ENCODE measurements at regions not wholly inside any gene's neighbourhood (a gene's known extent, or its start where the extent isn't known, plus 50 kb on each side); places are given as distances from the start of the nearest gene placed in this dataset.

GRCh38 chr2:217357886-217358620 is 498.2 kb upstream of the TNP1 start:
- BruUV-seq (replicated peaks) = no TSS peak
- no peaks in the 10 kb centered on the region for H3K4me1 ChIP-seq (ENCODE audit: control insufficient read depth, insufficient read depth, low read length)
- TF ChIP-seq, protein P1, sequence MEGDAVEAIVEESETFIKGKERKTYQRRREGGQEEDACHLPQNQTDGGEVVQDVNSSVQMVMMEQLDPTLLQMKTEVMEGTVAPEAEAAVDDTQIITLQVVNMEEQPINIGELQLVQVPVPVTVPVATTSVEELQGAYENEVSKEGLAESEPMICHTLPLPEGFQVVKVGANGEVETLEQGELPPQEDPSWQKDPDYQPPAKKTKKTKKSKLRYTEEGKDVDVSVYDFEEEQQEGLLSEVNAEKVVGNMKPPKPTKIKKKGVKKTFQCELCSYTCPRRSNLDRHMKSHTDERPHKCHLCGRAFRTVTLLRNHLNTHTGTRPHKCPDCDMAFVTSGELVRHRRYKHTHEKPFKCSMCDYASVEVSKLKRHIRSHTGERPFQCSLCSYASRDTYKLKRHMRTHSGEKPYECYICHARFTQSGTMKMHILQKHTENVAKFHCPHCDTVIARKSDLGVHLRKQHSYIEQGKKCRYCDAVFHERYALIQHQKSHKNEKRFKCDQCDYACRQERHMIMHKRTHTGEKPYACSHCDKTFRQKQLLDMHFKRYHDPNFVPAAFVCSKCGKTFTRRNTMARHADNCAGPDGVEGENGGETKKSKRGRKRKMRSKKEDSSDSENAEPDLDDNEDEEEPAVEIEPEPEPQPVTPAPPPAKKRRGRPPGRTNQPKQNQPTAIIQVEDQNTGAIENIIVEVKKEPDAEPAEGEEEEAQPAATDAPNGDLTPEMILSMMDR (IDR thresholded peaks at IDR 0.05) = no peak
- TF ChIP-seq TCF7L2 (IDR thresholded peaks at IDR 0.05; ENCODE audit: low read depth, low read length) (no peak), SIN3A (IDR thresholded peaks at IDR 0.05; ENCODE audit: borderline replicate concordance, insufficient read depth, low read depth, low read length) (no peak), POLR2AphosphoS5 (IDR thresholded peaks at IDR 0.05; ENCODE audit: low read depth, low read length) (no peak)
- TF ChIP-seq, protein P2, sequence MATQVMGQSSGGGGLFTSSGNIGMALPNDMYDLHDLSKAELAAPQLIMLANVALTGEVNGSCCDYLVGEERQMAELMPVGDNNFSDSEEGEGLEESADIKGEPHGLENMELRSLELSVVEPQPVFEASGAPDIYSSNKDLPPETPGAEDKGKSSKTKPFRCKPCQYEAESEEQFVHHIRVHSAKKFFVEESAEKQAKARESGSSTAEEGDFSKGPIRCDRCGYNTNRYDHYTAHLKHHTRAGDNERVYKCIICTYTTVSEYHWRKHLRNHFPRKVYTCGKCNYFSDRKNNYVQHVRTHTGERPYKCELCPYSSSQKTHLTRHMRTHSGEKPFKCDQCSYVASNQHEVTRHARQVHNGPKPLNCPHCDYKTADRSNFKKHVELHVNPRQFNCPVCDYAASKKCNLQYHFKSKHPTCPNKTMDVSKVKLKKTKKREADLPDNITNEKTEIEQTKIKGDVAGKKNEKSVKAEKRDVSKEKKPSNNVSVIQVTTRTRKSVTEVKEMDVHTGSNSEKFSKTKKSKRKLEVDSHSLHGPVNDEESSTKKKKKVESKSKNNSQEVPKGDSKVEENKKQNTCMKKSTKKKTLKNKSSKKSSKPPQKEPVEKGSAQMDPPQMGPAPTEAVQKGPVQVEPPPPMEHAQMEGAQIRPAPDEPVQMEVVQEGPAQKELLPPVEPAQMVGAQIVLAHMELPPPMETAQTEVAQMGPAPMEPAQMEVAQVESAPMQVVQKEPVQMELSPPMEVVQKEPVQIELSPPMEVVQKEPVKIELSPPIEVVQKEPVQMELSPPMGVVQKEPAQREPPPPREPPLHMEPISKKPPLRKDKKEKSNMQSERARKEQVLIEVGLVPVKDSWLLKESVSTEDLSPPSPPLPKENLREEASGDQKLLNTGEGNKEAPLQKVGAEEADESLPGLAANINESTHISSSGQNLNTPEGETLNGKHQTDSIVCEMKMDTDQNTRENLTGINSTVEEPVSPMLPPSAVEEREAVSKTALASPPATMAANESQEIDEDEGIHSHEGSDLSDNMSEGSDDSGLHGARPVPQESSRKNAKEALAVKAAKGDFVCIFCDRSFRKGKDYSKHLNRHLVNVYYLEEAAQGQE (IDR thresholded peaks at IDR 0.05; ENCODE audit: insufficient read depth in 1 of 2, low read depth in 2 of 2, low read length in 1 of 2) = no peak
- ChIA-PET POLR2A (no interaction called here), CTCF (interaction anchor here (0.6 kb wide), 1 partner anchor 355 kb away, joined by 5 read pairs; no protein-coding TSS in a partner anchor)
- no peaks in the 10 kb centered on the region for H3K27me3 ChIP-seq (ENCODE audit: control insufficient read depth, insufficient read depth, low read length)
- H3K4me3 ChIP-seq (ENCODE audit: low read depth in 2 of 2, low read length in 2 of 2) = no peak overlapping the region
- H3K9me3 ChIP-seq (ENCODE audit: control insufficient read depth, insufficient read depth, low read depth, low read length) = no peaks in the 10 kb centered on the region
- DNase-seq (ENCODE audit: low read depth, low spot score) (no peak), ATAC-seq (no peak)
- in situ Hi-C loops (cut with HindIII; ENCODE audit: low pct_unique_long_range_greater_than_20kb, low sequenced_read_pairs) (no loop called here), intact Hi-C loops (cut with micrococcal nuclease; ENCODE audit: unreplicated experiment) (no loop called here)
- no peak overlapping the region for H3K27ac ChIP-seq (ENCODE audit: low read length)
- no peaks in the 10 kb centered on the region for H3K36me3 ChIP-seq (ENCODE audit: control insufficient read depth, insufficient read depth, low read length)

- no peak overlapping the region for H3K4me3 ChIP-seq (ENCODE audit: low read depth in 2 of 2, low read length in 2 of 2)
- TF ChIP-seq POLR2AphosphoS5 (IDR thresholded peaks at IDR 0.05; ENCODE audit: low read depth, low read length) (no peak), SIN3A (IDR thresholded peaks at IDR 0.05; ENCODE audit: borderline replicate concordance, insufficient read depth, low read depth, low read length) (no peak), TCF7L2 (IDR thresholded peaks at IDR 0.05; ENCODE audit: low read depth, low read length) (no peak)
- TF ChIP-seq, protein P1 (IDR thresholded peaks at IDR 0.05) = no peak
- TF ChIP-seq, protein P2 (IDR thresholded peaks at IDR 0.05; ENCODE audit: insufficient read depth in 1 of 2, low read depth in 2 of 2, low read length in 1 of 2) = no peak
- ATAC-seq (no peak), DNase-seq (ENCODE audit: low read depth, low spot score) (no peak)
- CTCF ChIA-PET = no interaction called here
- no TSS peak for BruUV-seq (replicated peaks)
- intact Hi-C loops (cut with micrococcal nuclease; ENCODE audit: unreplicated experiment) = no loop called here
- H3K4me1 ChIP-seq (ENCODE audit: control insufficient read depth, insufficient read depth, low read length) = no peaks in the 10 kb centered on the region
- in situ Hi-C loops (cut with HindIII; ENCODE audit: low pct_unique_long_range_greater_than_20kb, low sequenced_read_pairs) = no loop called here
- no peaks in the 10 kb centered on the region for H3K36me3 ChIP-seq (ENCODE audit: control insufficient read depth, insufficient read depth, low read length)
- POLR2A ChIA-PET = no interaction called here
- H3K27me3 ChIP-seq (ENCODE audit: control insufficient read depth, insufficient read depth, low read length) = no peaks in the 10 kb centered on the region
- H3K9me3 ChIP-seq (ENCODE audit: control insufficient read depth, insufficient read depth, low read depth, low read length) = no peaks in the 10 kb centered on the region
- H3K27ac ChIP-seq (ENCODE audit: low read length) = no peak overlapping the region
Observed at GRCh38 chr2:217356781-217357180, 496.9 kb upstream of the TNP1 start.

Measured in Panc1 (cell line).